GM12874 (cell line): ENCODE measurements at regions not wholly inside any gene's neighbourhood (a gene's known extent, or its start where the extent isn't known, plus 50 kb on each side); places are given as distances from the start of the nearest gene placed in this dataset.

ENCODE experiments used
- CTCF ChIP-seq: IDR thresholded peaks from 2 replicates; pipeline ENCODE4 v1.5.1; 2011; ENCODE audit warnings: low read depth, mild to moderate bottlenecking, control low read depth, low read length, moderate library complexity; ENCODE audit not compliant: insufficient read depth

GRCh38 chr10:4138146-4138721, 353.2 kb upstream of the KLF6 start:
- TF ChIP-seq CTCF = no peak

GRCh38 chr10:4137299-4137698, 352.3 kb upstream of the KLF6 start:
- TF ChIP-seq CTCF = no peak

GRCh38 chr10:4136121-4136520, 351.1 kb upstream of the KLF6 start:
- no peak for TF ChIP-seq CTCF

GRCh38 chr10:4132216-4132556, 347.2 kb upstream of the KLF6 start:
- no peak for TF ChIP-seq CTCF

- no peak for TF ChIP-seq CTCF
Measured at GRCh38 chr10:4131407-4132215, 346.6 kb upstream of the KLF6 start.

- TF ChIP-seq CTCF = no peak
Measured at GRCh38 chr10:4130685-4131084, 345.7 kb upstream of the KLF6 start.

- TF ChIP-seq CTCF = no peak
Measured at GRCh38 chr10:4129866-4130477, 345.0 kb upstream of the KLF6 start.
